ENCODE measurements at regions not wholly inside any gene's neighbourhood (a gene's known extent, or its start where the extent isn't known, plus 50 kb on each side); places are given as distances from the start of the nearest gene placed in this dataset.

GRCh38 chr18:23320709-23321236 is 132.3 kb upstream of the RIOK3 start:
- Histone ChIP-seq H3K4me2 (ENCODE audit: low read depth, low read length) (no peak overlapping the region), H3K79me1 (ENCODE audit: low read depth in 1 of 2, low read length in 2 of 2) (no peaks in the 10 kb centered on the region), H3K14ac (replicated peaks; ENCODE audit: low read depth, low read length) (no peak overlapping the region), H3K9me1 (ENCODE audit: insufficient read depth, low read length) (0 out of 2 replicates have a peak, but pooled peaks cover 4% of the 10 kb centered on the region), H3K9me3 (ENCODE audit: control insufficient read depth, insufficient read depth, low read length) (no peaks in the 10 kb centered on the region), H2BK5ac (ENCODE audit: low read depth, low read length, poor library complexity, severe bottlenecking) (no peak overlapping the region), H4K20me1 (ENCODE audit: insufficient read depth, low read length) (no peaks in the 10 kb centered on the region), H3K56ac (ENCODE audit: extremely low read depth, insufficient read depth, low read length) (no peak overlapping the region), H4K91ac (ENCODE audit: insufficient read depth, low read depth, low read length) (no peak overlapping the region), H2BK120ac (ENCODE audit: low read depth, low read length) (no peak overlapping the region), H3K18ac (ENCODE audit: low read depth, low read length) (0 out of 2 replicates have a peak overlapping the region, but pooled peaks have one; percentile 47), H3K36me3 (ENCODE audit: control insufficient read depth, insufficient read depth, low read length) (no peaks in the 10 kb centered on the region), H2BK20ac (ENCODE audit: low read depth, low read length) (no peak overlapping the region), H3K9ac (ENCODE audit: low read depth, low read length) (no peak overlapping the region), H2AK9ac (replicated peaks; ENCODE audit: low read depth, low read length, poor library complexity) (no peak overlapping the region), H3K27me3 (ENCODE audit: control insufficient read depth, insufficient read depth, low read length) (no peaks in the 10 kb centered on the region), H2AK5ac (ENCODE audit: low read depth, low read length) (no peak overlapping the region), H3K27ac (ENCODE audit: insufficient read depth, low read length) (no peak overlapping the region), H3K4ac (ENCODE audit: low read depth, low read length) (0 out of 2 replicates have a peak overlapping the region, but pooled peaks have one; percentile 2), H3K4me1 (ENCODE audit: control insufficient read depth, insufficient read depth, low read length) (peaks cover 10% of the 10 kb centered on the region), H2BK15ac (ENCODE audit: low read depth, low read length) (peak overlapping the region; percentile 19; the same call in 1 of the 3 replicates), H4K8ac (ENCODE audit: low read depth in 2 of 2, low read length in 2 of 2) (no peak overlapping the region), H4K5ac (ENCODE audit: low read depth, low read length) (peak overlapping the region; percentile 13; the same call in 1 of the 2 replicates), H3K4me3 (ENCODE audit: insufficient read depth, low read depth, low read length) (no peak overlapping the region), H3K23ac (ENCODE audit: low read depth, low read length) (no peak overlapping the region), H2AFZ (replicated peaks; ENCODE audit: low read length, poor library complexity) (no peak overlapping the region)
- ChIA-PET POLR2A (ENCODE audit: unreplicated experiment) (no interaction called here), CTCF (interaction anchor here (0.7 to 1.0 kb wide), 3 partner anchors 20 to 711 kb away, joined by 3 read pairs; no protein-coding TSS in a partner anchor)
- no CpG with 5 or more reads among the region's 1 CpG for WGBS, 2 experiments (ENCODE audit: extremely low coverage in 2 of 2, insufficient read length in 1 of 2)
- TF ChIP-seq CTCF (conservative IDR thresholded peaks at IDR 0.05; ENCODE audit: low read depth, low read length), result no peak
- dilution Hi-C loops (cut with HindIII; ENCODE audit: low sequenced_read_pairs, unreplicated experiment) (no loop called here), in situ Hi-C loops (cut with MboI; ENCODE audit: low sequenced_read_pairs) (no loop called here), intact Hi-C loops (cut with micrococcal nuclease) (no loop called here)
- no TSS peak for BruUV-seq (replicated peaks)
- no peak for ATAC-seq (ENCODE audit: low read depth)
- DNase-seq, result no peak

Data from IMR-90 (cell line).